AG10803 (cell line): ENCODE measurements at regions not wholly inside any gene's neighbourhood (a gene's known extent, or its start where the extent isn't known, plus 50 kb on each side); places are given as distances from the start of the nearest gene placed in this dataset.

Experiments used
- DNase-seq: peaks from one replicate; pipeline ENCODE4 v3.0.0; 2010; ENCODE audit warnings: low read depth
- H3K4me3 ChIP-seq: 2 replicates; pipeline ENCODE4 v1.5.1; 2011; ENCODE audit warnings: mild to moderate bottlenecking, low read length, control low read depth
- TF ChIP-seq, protein P1 (sequence below): conservative IDR thresholded peaks from 2 replicates; pipeline ENCODE4 v1.5.1; 2011; ENCODE audit warnings: mild to moderate bottlenecking, low read length, control low read depth, inconsistent platforms

DNA sequence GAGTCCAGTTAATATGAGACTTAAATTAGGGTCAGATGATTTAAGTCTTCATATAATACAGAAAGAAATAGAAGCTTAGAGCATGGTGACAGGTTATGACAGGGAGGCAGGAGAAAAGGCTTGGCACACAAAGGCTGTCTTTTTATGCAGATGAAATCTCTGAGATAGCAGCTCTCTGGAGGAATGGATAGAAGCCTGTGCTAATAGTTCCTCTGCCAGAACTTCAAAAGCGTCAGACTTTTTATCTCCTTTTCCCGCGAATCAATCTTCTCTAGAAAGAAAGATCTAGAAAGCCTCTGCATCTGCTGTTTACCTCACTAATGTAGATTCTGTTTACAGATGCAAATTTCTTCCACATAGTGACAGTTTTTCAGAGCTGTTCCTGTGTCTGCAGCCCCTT, 1106.2 kb downstream of the XPNPEP1 start:
- DNase-seq = no peak
- TF ChIP-seq, protein P1, sequence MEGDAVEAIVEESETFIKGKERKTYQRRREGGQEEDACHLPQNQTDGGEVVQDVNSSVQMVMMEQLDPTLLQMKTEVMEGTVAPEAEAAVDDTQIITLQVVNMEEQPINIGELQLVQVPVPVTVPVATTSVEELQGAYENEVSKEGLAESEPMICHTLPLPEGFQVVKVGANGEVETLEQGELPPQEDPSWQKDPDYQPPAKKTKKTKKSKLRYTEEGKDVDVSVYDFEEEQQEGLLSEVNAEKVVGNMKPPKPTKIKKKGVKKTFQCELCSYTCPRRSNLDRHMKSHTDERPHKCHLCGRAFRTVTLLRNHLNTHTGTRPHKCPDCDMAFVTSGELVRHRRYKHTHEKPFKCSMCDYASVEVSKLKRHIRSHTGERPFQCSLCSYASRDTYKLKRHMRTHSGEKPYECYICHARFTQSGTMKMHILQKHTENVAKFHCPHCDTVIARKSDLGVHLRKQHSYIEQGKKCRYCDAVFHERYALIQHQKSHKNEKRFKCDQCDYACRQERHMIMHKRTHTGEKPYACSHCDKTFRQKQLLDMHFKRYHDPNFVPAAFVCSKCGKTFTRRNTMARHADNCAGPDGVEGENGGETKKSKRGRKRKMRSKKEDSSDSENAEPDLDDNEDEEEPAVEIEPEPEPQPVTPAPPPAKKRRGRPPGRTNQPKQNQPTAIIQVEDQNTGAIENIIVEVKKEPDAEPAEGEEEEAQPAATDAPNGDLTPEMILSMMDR = no peak
- no peak overlapping the region for H3K4me3 ChIP-seq

DNA sequence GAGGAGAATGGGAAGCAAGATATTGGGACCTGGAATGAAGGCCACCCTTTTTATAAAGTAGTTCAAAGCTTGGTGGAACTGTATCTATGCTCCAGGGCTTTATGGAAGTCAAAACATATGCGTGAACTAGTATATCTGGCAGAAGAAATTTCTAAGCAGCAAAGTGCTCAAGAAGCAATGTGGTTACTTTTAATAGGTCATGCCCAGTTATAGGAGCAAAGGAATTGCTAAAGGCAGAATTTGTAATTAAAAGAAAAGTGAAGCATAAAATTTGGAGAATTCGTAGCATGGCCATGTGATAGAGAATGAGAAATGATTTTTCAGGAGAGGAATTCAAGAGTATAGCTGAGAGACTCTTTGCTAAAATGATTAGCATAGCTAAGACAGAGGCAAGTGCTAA, 1110.4 kb downstream of the XPNPEP1 start:
- H3K4me3 ChIP-seq = no peak overlapping the region
- TF ChIP-seq, protein P1 = no peak
- no peak for DNase-seq

DNA sequence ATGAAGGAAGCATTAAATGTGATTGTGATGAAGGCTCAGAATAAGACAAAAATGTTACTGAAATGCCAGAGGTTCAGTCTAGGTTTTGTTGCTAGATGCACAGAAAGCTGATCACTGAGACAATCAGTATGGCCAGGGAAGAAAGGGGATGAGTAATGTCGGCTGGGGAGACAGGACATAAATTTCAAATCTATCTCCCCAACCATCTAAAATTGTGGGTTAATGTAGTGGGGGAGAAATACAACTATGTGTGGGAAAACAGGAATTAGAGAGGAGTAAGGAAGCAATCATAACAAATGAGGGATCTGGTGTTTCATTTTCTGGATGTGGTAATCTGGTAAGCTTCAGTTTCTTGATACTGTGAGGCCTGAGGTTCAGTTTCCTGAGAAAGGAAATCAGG, 1111.0 kb downstream of the XPNPEP1 start:
- H3K4me3 ChIP-seq = no peak overlapping the region
- TF ChIP-seq, protein P1 = no peak
- DNase-seq = no peak

DNA sequence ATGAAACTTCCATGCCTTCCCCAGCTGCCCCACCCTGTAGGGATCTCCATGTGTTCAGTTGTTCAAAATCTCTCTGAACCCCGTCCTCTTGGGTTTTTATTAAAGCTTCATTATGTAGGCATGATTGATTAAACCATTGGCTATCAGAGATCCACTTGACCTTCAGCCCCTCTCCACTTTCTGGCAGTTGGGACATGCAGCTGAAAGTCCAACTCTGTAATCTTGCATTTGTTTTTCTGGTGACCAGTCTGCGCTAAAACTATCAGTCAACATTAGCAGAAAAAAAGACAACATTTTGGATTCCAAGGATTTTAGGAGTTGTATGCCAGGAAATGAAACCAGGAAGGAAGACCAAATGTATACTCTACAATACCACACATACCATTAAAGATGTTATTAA, 1115.1 kb downstream of the XPNPEP1 start:
- H3K4me3 ChIP-seq = no peak overlapping the region
- TF ChIP-seq, protein P1 = no peak
- DNase-seq = no peak

DNA sequence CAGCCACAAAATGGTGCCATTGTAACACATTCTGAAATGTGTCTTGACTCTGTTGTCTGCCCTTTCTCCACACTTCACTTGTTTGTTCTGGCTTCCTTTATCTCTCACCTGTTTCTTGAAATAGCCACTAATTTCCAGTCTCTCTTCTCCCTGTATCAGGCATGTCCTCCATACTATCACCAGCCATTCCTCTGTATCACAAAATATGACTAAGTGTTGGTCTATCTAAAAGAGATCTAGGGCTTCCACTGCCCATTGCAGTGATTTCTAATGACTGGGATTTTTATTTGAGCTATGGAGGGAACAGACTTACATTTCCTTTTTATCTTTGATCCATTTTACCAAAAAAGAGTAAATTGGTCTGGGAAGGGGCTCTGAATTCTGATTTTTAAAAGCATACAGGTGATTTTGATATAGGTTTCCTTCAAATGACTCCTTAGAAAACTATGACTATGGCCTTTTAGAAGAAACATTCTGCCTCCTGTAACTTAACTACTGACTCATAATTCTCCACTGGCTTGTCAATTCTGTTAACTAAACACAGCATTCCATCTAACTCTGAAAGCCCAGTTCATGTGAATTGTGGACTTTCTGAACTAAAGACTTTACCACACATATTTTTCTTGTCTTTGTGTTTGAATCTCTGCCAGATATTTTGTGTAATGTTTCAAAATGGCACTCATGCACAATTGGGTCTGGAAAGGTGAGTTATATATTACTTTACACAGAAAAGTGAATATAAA, 1121.4 kb downstream of the XPNPEP1 start:
- peak; percentile 71 for DNase-seq
- TF ChIP-seq, protein P1 = no peak
- H3K4me3 ChIP-seq = no peak overlapping the region

DNA sequence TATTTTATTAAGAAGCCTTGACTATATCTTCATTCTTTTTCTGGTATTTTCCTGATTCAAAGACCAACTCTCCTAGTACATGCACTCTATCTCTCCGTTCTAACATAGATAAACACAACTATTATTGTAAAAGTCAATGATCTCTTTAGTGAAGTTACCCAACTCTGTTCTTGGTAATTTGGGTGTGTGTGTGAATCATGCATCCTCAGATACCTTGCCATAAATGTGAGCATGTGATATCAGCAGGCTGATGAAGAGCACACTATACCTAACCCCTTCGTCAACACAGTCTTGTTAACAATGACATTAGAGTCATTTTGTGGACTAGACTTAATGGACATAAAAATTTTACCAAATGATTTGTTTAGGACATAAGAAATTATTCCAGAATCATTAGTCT, 1122.1 kb downstream of the XPNPEP1 start:
- H3K4me3 ChIP-seq = no peak overlapping the region
- no peak for DNase-seq
- TF ChIP-seq, protein P1 = no peak

DNA sequence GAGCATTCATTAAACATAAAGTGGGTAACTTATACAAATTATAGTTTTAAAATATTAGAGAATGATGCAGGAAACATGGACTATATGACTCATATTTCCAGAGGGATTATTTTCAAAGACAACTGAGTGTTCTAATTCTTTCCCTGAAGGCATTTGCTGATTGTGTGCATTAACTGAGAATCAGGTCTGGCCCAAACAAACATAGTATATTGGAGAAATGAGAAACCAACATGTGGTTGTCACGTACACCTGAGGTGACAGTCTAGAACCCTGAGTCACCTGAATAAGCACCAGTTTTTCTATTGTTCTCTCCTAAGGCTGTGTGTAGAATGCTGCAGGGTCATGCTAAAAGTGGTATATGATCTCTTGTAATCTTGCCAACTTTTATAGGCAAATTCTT, 1125.7 kb downstream of the XPNPEP1 start:
- DNase-seq = no peak
- TF ChIP-seq, protein P1 = no peak

More for the DNA sequence above, 1125.7 kb downstream of the XPNPEP1 start:
- no peak overlapping the region for H3K4me3 ChIP-seq
